ENCODE measurements at regions not wholly inside any gene's neighbourhood (a gene's known extent, or its start where the extent isn't known, plus 50 kb on each side); places are given as distances from the start of the nearest gene placed in this dataset.
A peak's percentile ranks its signal among the peaks of the same experiment; 100 is the strongest.

- DNase-seq (ENCODE audit: low read depth), result no peak
These were observed 253.7 kb upstream of the PITRM1 start for GRCh38 chr10:3426190-3426845.

- DNase-seq (ENCODE audit: low read depth), result no peak
These were observed 253.1 kb upstream of the PITRM1 start for GRCh38 chr10:3425716-3426115.

GRCh38 chr10:3425261-3425660 lies 252.7 kb upstream of the PITRM1 start:
- DNase-seq (ENCODE audit: low read depth), result no peak

DNA sequence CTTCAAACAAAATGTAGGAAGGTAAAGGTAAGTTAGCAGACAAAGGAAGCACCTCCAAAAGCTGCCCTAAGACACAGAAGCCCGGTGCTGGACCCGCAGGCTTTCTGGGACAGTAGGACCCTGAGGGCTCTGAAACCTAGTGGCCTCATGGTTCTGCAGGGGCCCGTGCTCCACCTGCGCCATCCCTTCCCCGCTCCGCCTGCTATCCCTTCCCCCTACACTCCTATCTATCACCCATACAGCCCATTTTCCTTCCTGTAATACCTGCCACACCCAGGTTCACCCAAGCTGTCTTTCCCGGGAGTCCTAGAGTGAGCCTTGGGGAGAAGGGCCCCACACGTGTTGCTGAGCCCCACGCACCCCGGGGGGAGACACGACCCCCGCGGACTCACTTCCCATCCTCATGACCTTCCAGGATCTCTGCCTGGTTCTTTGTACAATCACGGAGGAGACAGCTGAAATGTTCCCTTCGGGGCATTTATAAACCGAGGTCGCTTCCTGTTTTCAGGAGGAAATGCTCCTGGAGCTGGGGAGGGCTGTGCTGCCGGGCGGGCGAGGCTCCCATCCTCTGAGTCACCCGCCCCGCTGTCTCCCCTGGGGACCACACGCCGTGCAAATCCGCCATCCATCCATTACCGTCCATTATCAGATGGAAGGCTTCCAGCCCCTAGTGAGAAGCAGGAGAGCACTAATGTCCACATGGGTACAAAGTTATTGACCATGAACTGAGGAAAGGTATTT lies 251.7 kb upstream of the PITRM1 start:
- DNase-seq (ENCODE audit: low read depth), result no peak

DNA sequence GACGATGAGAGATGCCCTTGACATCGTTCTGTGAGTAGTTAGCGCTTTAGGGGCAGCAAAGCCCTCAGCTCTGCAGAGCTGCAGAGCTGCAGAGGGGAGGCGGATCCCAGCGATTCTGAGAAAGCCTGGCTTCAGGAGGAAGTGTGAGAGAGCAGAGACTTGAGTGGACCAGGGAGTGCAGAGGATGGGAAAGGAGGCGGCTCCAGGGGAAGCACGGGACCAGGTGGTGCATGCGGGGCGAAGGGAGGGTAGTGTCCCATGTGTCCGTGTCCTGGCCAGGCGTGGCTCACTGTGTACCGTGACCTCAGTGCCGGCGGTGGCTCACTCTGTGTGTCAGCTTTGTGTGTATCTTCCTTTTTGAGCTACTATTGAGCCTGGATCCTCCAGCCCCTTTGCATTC lies 250.8 kb upstream of the PITRM1 start:
- no peak for DNase-seq (ENCODE audit: low read depth)

DNA sequence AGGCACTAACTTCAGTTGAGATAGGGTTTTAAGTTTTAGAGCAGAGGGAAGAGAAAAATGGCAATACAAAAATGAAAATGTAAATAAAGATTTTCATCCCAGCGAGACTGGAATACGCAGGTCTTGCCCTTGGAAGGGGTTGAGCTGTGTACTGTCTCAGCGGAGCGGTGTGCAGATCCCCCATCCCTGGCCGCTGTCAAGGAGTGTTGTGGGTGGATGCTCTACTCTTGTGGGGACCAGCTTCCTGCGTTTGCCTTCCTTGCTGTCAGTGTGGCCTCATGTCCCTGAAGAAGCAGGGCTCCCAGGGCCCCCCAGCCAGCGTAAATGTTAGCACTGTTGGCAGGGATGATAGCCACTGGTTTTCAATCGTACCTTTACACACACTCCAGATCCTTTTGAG lies 249.7 kb upstream of the PITRM1 start:
- DNase-seq (ENCODE audit: low read depth), result no peak

DNA sequence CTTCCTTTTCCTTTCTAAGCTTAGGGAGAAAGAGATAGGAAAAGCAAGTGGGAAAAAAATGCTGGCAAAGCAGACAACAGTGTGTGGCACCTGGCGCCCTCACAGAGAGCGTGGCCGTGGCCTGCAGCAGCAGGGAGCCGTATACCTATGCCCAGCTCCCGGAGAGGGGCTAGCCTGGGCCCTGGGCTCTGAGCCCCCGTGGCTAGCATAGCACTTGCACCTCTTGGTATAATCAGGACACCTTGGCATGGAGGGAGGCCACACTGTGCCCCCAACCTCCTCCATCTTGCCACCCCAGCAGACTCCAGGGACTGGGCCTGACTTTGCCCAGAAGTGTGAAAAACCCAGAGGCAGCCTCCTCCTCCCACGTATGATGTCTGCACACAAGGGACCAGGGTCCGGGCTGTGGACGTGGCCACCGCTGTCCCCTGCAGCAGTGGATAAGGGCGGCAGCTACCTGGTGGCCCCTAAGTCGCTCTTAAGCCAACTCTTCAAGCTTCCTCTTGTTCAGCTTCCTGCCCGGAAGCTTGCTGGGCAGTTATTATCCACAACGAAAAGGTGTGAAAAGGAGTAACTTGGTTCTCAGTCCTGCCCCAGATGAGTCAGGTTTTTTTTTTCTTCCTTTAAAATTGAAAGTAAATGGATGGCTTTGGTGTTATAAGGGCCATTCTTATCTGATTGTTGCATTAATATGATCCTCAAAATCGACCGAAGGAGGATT lies 249.1 kb upstream of the PITRM1 start:
- no peak for DNase-seq (ENCODE audit: low read depth)

GRCh38 chr10:3420527-3421469 lies 248.2 kb upstream of the PITRM1 start:
- no peak for DNase-seq (ENCODE audit: low read depth)

GRCh38 chr10:3419719-3420495 lies 247.3 kb upstream of the PITRM1 start:
- peak; percentile 8 for DNase-seq (ENCODE audit: low read depth)

DNA sequence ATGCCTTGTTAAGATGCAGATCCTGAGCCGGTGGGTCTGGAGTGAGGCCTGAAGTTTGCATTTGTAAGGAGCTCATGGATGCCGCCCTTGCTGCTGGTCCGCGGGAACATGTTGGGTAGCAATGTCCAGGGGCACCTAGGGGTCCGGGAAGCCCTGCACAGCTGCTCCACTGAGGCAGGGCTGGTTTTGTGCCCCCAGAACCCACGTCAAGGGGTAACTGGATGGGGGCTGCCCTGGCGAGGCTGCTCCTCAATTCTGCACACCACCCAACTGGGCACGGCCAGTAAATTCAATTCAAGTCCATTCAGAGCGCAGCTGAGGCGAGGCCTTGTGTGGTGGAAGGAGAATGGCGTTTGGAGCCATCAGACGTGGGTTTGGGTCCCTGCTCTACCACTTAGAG lies 246.3 kb upstream of the PITRM1 start:
- DNase-seq (ENCODE audit: low read depth), result no peak

DNA sequence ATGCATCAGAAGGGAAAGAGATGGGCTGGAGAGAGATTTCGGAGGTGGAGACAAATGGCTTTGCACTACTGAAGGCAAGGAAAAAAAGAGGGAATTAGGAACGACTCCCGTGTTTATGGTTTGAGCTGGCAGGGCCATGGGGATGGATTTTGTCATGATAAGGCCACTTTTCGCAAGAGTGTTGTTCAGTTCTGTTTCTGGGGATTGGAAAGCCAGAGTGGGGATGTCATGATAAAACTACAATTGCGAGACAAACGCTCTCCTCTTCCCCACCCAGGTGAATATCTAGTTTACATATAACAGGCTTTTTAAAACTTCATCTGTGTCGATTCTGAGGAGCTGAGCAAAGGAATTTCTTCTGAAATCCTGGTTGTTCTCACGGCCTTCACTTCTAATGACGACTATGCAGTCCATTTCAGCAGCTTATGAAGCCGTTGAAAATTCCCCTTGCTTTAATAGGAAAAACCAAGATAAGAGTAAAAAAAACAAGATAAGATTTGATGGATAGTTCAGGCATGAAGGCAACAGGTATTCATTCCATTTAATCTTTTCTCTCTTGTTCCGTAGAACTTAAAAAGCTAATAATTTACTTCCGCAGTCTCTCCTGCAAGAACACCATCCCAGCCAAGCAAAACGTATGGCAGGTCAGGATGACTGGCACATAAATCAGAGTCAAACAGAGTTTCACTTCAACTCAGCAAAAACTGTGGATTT lies 245.6 kb upstream of the PITRM1 start:
- DNase-seq (ENCODE audit: low read depth), result no peak

GRCh38 chr10:3417096-3417495 lies 244.5 kb upstream of the PITRM1 start:
- DNase-seq (ENCODE audit: low read depth), result no peak

DNA sequence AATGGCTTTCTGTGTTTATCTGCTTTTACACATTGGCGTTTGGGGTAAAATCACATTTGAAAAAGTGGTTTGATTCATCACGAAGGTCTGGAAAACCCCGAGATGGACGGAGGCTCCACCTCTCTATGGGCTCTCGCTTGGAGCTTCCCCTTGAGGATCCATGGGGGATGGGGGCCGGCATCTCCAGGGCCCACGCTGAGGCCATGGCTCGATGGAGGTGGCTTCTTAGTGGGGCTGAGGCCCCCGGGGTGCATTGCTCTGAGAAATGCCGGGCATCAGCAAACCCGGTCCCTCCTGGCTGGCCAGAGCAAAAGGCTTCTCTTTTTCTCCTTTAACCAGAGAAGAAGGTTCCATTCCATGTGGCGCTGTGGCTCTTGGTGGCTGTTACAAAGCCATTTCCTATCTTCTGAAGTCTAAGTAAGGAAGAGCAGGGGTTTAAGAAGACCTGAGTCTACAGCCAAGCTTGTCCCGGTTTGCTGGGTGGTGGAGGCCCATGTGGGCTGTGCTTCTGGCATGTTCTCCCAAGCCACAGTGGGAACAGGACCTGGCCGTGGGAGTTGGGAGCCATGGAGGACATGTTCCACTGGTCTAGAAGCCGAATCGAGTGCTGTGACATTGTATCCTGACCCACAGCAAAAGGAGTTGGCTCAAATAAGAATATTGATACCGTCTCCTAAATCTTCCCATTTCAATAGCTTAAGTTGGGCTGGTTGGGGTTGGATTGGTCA lies 243.5 kb upstream of the PITRM1 start:
- no peak for DNase-seq (ENCODE audit: low read depth)

GRCh38 chr10:3415038-3415736 lies 242.6 kb upstream of the PITRM1 start:
- no peak for DNase-seq (ENCODE audit: low read depth)

- DNase-seq (ENCODE audit: low read depth), result no peak
These were observed 242.1 kb upstream of the PITRM1 start for GRCh38 chr10:3414667-3415023.

GRCh38 chr10:3413937-3414666 lies 241.5 kb upstream of the PITRM1 start:
- DNase-seq (ENCODE audit: low read depth), result no peak

GRCh38 chr10:3412646-3413045 lies 240.1 kb upstream of the PITRM1 start:
- DNase-seq (ENCODE audit: low read depth), result no peak

GRCh38 chr10:3412071-3412582 lies 239.5 kb upstream of the PITRM1 start:
- no peak for DNase-seq (ENCODE audit: low read depth)
